SH-SY5Y (cell line): ENCODE measurements at regions not wholly inside any gene's neighbourhood (a gene's known extent, or its start where the extent isn't known, plus 50 kb on each side); places are given as distances from the start of the nearest gene placed in this dataset.

Source experiments
- GATA2 ChIP-seq: IDR thresholded peaks from 2 replicates; pipeline ENCODE4 v1.6.1; 2011; ENCODE audit warnings: mild to moderate bottlenecking, low read depth, low read length
- GATA3 ChIP-seq: IDR thresholded peaks from 2 replicates; pipeline ENCODE4 v1.6.1; 2011; ENCODE audit warnings: low read depth, mild to moderate bottlenecking, low read length, moderate library complexity

DNA sequence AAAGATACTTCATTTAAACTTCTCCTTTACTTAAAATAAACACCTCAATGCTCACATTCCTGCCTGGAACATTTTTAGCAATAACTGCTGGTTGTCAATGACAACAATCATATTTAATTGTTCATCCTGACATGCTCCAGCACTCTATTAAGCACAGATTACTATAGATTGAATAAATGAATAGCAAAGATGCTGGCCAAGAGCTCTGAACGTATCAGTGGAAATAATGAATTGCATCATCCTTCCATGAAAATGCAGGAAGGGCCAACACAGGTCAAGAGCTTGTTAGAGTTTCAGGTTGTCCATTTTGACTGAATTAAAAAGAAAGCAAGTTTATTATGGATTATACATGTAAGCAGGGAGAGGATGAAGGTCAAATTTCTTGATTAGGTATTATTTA is 994.0 kb downstream of the TSN start:
- TF ChIP-seq GATA3 (no peak), GATA2 (no peak)

DNA sequence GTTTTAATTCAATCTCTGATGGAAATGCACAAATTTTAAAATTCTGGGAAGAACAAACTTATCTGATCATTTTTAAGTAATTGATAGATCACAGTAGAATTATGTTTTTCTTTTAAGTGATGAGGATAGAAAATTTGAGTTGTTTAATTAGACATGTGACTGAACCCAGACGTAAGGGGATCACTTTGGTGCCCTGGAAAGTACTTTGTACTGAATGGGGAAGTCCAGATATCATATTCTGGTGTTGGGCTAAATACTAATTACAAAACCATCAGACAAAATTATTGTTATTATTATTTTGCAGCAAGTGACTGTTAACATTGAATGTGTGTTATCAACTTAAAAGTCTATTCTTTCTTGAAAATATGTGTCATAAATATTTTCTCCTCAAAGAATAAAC is 994.6 kb downstream of the TSN start:
- no peak for TF ChIP-seq GATA2
- TF ChIP-seq GATA3, result no peak

GRCh38 chr2:122750808-122751207 is 995.4 kb downstream of the TSN start:
- TF ChIP-seq GATA3, result no peak
- no peak for TF ChIP-seq GATA2

GRCh38 chr2:122753336-122753735 is 997.9 kb downstream of the TSN start:
- no peak for TF ChIP-seq GATA3
- no peak for TF ChIP-seq GATA2

DNA sequence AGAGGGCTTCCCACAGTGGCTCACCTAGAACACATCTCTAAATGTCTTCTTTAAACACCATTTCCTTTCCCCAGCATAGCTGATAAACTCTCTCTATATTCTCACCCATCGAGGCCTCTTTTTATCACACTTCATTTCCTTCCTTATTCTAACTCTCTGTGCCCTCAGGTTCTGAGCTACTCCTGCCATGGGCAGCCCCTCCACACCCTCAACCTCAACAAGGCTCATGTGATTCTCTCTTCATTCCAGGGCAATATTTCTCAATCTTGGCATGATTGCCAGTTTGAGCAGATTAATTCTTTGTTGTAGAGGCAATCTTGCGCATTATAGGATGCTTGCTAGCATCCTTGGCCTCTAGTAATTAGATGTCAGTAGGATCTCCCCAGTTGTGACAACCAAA is 999.1 kb downstream of the TSN start:
- TF ChIP-seq GATA3 (no peak), GATA2 (no peak)

DNA sequence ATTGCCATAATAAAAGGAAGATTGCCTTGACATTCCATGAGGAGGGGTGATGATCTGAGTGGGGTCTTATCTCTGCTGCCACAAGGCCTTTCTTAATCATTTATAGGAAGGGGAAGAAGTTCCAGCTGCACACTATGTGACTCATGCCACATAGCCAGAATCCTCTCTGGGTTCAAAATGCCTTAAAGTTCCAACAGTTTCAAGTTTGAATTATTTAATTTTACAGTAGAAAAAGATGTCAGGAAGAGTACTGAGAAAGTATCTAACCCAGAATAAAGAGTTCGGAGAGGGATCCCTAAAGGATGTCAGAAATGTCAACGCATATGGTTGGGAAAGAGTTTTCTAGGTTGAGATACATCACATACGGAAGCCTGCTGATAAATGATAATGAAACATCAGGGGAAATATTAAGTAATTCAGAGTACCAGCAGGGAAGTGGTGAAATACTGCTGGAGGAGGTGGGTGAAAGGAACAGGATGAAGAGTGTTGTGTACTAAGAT is 999.9 kb downstream of the TSN start:
- TF ChIP-seq GATA2 (no peak), GATA3 (no peak)

DNA sequence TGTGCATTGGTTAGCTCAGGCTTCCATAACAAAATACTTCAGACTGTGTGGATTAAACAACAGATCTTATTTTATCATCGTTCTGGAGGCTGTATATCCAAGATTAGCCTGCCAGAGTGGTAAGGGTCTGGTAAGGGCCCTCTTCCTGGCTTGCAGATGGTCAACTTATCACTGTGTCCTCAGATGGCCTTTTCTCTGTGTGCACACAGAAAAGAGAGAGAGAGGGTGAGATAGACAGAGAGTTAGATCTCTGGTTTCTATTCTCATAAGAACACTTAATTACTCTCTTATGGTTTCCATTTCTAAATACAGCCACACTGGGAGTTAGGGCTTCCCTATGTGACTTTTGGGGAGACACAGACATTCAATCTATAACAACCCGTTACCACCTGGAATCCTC is 1003.5 kb downstream of the TSN start:
- TF ChIP-seq GATA3, result no peak
- no peak for TF ChIP-seq GATA2

DNA sequence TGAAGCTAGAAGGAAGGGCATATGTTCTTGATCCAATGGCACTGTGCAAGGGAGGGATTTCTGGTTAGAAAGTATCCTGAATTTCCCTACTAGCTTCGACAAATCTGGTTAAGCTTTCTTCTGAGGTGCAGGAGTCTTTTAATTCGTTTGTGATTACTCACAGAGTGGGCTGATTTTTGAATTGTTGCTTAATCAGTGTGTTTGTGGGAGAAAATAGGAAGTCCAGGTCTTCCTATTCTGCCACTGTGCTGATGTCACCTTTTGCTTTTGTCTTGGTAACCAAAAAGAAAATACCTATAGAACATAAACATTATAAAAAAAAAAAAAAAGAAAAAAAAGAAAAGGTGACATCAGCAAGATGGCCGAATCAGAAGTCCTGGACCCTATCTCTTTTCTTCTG is 1008.6 kb downstream of the TSN start:
- TF ChIP-seq GATA3 (no peak), GATA2 (no peak)

GRCh38 chr2:122780251-122780650 is 1024.8 kb downstream of the TSN start:
- TF ChIP-seq GATA3, result no peak

GRCh38 chr2:122794100-122794499 is 1038.6 kb downstream of the TSN start:
- TF ChIP-seq GATA3 (no peak), GATA2 (no peak)

DNA sequence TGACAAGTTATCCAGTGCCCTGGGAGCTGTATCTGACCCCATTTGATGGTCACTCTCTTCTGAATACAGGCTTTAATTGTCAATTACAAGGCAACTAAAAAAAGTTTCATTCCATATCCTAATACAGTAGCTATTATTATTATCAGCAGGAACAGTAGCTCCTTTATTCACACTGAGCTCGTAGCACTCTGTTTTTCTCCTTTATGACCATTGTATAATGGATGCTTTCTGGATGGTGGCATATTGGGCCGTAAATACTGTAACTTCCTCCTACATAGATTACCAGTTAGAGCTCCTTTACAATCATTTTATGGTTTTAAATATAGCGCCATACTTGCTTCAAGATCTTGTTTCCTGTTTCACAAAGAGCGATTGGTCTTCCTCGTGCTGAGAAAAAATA is 1040.3 kb downstream of the TSN start:
- TF ChIP-seq GATA3, result no peak
- TF ChIP-seq GATA2, result no peak

- no peak for TF ChIP-seq GATA3
- TF ChIP-seq GATA2, result no peak
These were observed 1043.9 kb downstream of the TSN start for GRCh38 chr2:122799391-122799790.

DNA sequence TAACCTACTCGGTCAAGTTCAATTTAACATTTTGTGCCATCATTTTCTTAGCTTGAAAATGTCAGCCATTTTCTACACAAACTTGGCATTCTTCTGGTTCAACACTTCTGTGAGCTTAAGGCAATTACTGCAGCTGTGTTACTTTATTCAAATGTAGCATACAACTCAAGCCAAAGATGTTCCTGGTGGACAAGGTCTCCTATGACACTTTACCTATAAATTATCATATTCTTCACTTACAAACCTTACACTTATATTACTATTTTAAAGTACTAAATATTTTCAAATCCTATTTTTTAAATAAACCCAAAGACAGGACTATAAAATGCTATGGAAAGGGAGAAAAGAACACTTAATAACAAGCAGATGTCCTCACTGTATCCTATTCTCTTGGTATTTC is 1045.3 kb downstream of the TSN start:
- TF ChIP-seq GATA2 (no peak), GATA3 (no peak)

DNA sequence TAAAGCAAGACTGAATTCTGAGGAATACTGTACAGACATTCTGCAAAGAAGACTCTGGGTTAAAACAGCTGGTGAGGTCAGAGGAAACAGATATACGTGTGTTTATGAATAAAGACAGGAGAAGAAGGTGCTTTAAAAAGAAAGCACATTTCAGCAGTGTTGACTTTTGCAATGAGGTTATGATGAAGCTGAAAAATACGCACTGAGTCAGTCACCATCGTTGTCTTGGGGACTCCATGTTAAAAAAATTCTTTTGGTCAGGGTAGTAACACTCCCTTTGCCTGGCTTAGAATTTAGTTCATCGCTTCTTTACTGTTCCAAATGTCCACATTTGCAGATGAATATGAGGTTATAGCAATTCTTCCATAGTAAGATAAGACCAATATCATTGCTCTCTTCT is 1049.0 kb downstream of the TSN start:
- TF ChIP-seq GATA2 (no peak), GATA3 (no peak)

- no peak for TF ChIP-seq GATA3
- TF ChIP-seq GATA2, result no peak
These were observed 1049.9 kb downstream of the TSN start for GRCh38 chr2:122805346-122805745.

- TF ChIP-seq GATA3 (no peak), GATA2 (no peak)
These were observed 1053.0 kb downstream of the TSN start for GRCh38 chr2:122808286-122808969.
